Neural crest cell (in vitro differentiated cells): ENCODE measurements at regions not wholly inside any gene's neighbourhood (a gene's known extent, or its start where the extent isn't known, plus 50 kb on each side); places are given as distances from the start of the nearest gene placed in this dataset.

Experiments used
- DNase-seq: peaks from one replicate; pipeline ENCODE4 v3.0.0; 2021; ENCODE audit warnings: low read depth, mixed read lengths, low spot score
- H3K27ac Mint-ChIP-seq: one replicate; pipeline ENCODE4 v1.8.0; 2021; ENCODE audit warnings: mild to moderate bottlenecking, mixed read lengths; ENCODE audit not compliant: unreplicated experiment
- H3K27me3 Mint-ChIP-seq: 2 replicates; pipeline ENCODE4 v1.8.0; 2021; ENCODE audit warnings: low read depth, mild to moderate bottlenecking, mixed read lengths
- H3K36me3 Mint-ChIP-seq: 2 replicates; pipeline ENCODE4 v1.8.0; 2021; ENCODE audit warnings: low read depth, mild to moderate bottlenecking, mixed read lengths
- H3K4me1 Mint-ChIP-seq: 2 replicates; pipeline ENCODE4 v1.8.0; 2021; ENCODE audit warnings: mixed read lengths
- H3K4me3 Mint-ChIP-seq: one replicate; pipeline ENCODE4 v1.8.0; 2021; ENCODE audit warnings: mild to moderate bottlenecking, mixed read lengths
- H3K9me3 Mint-ChIP-seq: 2 replicates; pipeline ENCODE4 v1.8.0; 2021; ENCODE audit warnings: mixed read lengths
- TF ChIP-seq, protein P1 (sequence below): fragments of 200-600 bp; sonication (generic); conservative IDR thresholded peaks from 2 replicates; pipeline ENCODE4 v1.5.0; 2021; ENCODE audit warnings: antibody characterized with exemption, mild to moderate bottlenecking

- no peaks in the 10 kb centered on the region for H3K27me3 Mint-ChIP-seq
- TF ChIP-seq, protein P1, sequence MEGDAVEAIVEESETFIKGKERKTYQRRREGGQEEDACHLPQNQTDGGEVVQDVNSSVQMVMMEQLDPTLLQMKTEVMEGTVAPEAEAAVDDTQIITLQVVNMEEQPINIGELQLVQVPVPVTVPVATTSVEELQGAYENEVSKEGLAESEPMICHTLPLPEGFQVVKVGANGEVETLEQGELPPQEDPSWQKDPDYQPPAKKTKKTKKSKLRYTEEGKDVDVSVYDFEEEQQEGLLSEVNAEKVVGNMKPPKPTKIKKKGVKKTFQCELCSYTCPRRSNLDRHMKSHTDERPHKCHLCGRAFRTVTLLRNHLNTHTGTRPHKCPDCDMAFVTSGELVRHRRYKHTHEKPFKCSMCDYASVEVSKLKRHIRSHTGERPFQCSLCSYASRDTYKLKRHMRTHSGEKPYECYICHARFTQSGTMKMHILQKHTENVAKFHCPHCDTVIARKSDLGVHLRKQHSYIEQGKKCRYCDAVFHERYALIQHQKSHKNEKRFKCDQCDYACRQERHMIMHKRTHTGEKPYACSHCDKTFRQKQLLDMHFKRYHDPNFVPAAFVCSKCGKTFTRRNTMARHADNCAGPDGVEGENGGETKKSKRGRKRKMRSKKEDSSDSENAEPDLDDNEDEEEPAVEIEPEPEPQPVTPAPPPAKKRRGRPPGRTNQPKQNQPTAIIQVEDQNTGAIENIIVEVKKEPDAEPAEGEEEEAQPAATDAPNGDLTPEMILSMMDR: no peak
- H3K36me3 Mint-ChIP-seq: no peaks in the 10 kb centered on the region
- H3K27ac Mint-ChIP-seq: no peak overlapping the region
- no peak for DNase-seq
- H3K4me3 Mint-ChIP-seq: no peak overlapping the region
- H3K9me3 Mint-ChIP-seq: peaks cover 2% of the 10 kb centered on the region
- H3K4me1 Mint-ChIP-seq: peaks cover 5% of the 10 kb centered on the region
Observed at GRCh38 chr2:12381543-12382325, 335.0 kb upstream of the TRIB2 start.

GRCh38 chr2:12382366-12382765 is 334.4 kb upstream of the TRIB2 start:
- H3K36me3 Mint-ChIP-seq: no peaks in the 10 kb centered on the region
- TF ChIP-seq, protein P1: no peak
- H3K27ac Mint-ChIP-seq: no peak overlapping the region
- peaks cover 6% of the 10 kb centered on the region for H3K9me3 Mint-ChIP-seq
- H3K4me3 Mint-ChIP-seq: no peak overlapping the region
- H3K27me3 Mint-ChIP-seq: no peaks in the 10 kb centered on the region
- no peak for DNase-seq
- peaks cover 5% of the 10 kb centered on the region for H3K4me1 Mint-ChIP-seq

GRCh38 chr2:12389344-12390045 is 327.2 kb upstream of the TRIB2 start:
- no peak overlapping the region for H3K4me3 Mint-ChIP-seq
- DNase-seq: no peak
- H3K9me3 Mint-ChIP-seq: peaks cover 6% of the 10 kb centered on the region
- peaks cover under 1% of the 10 kb centered on the region for H3K4me1 Mint-ChIP-seq
- no peaks in the 10 kb centered on the region for H3K27me3 Mint-ChIP-seq
- TF ChIP-seq, protein P1: no peak
- H3K27ac Mint-ChIP-seq: no peak overlapping the region
- H3K36me3 Mint-ChIP-seq: no peaks in the 10 kb centered on the region

DNA sequence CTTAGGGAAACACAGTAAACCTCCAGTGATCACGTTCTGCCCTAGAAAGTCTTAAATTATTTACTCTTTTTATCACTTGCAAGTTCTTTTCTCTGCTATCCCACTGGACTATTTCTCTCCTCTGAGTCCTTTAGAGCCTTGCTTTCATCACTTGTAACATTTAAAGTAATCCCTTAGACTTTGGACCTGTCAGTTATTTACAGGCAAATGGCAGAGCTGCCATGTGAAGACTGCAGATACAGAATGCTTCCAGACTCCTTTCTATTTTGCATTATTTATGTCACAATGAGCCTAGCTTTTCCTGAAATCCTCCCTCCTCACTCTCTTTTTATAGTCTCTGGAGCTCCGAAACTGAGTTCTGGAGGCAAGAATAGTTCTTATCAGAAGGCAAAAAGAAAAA is 325.6 kb upstream of the TRIB2 start:
- TF ChIP-seq, protein P1: no peak
- no peak overlapping the region for H3K4me3 Mint-ChIP-seq
- H3K9me3 Mint-ChIP-seq: peaks cover 6% of the 10 kb centered on the region
- H3K4me1 Mint-ChIP-seq: peaks cover 5% of the 10 kb centered on the region
- H3K27me3 Mint-ChIP-seq: no peaks in the 10 kb centered on the region
- no peaks in the 10 kb centered on the region for H3K36me3 Mint-ChIP-seq
- H3K27ac Mint-ChIP-seq: no peak overlapping the region
- no peak for DNase-seq

- H3K27ac Mint-ChIP-seq: no peak overlapping the region
- peaks cover 3% of the 10 kb centered on the region for H3K9me3 Mint-ChIP-seq
- H3K27me3 Mint-ChIP-seq: no peaks in the 10 kb centered on the region
- H3K4me1 Mint-ChIP-seq: peaks cover 19% of the 10 kb centered on the region
- H3K36me3 Mint-ChIP-seq: no peaks in the 10 kb centered on the region
- TF ChIP-seq, protein P1: no peak
- no peak overlapping the region for H3K4me3 Mint-ChIP-seq
- DNase-seq: no peak
Observed at GRCh38 chr2:12396699-12397098, 320.0 kb upstream of the TRIB2 start.
